SK-N-SH treated with all-trans-retinoic acid at 6 μM for 48 hours (cell line): ENCODE measurements at regions not wholly inside any gene's neighbourhood (a gene's known extent, or its start where the extent isn't known, plus 50 kb on each side); places are given as distances from the start of the nearest gene placed in this dataset.

Experiments
- ATAC-seq: fragments of 200-7000 bp; cut with Tn5 transposase; 3 replicates; pipeline ENCODE4 v1.9.1; 2020; ENCODE audit warnings: mild to moderate bottlenecking, moderate library complexity
- ARNTL ChIP-seq: fragments of 450-650 bp; formaldehyde crosslinking; IDR thresholded peaks from 2 replicates; pipeline ENCODE4 v1.5.0; 2020; ENCODE audit warnings: low read depth, mild to moderate bottlenecking, moderate library complexity, borderline replicate concordance
- BACH2 ChIP-seq: fragments of 250-450 bp; sonication (Bioruptor Pico); IDR thresholded peaks from 2 replicates; pipeline ENCODE4 v1.9.0; 2021; ENCODE audit warnings: mild to moderate bottlenecking, borderline replicate concordance
- CSDC2 ChIP-seq: fragments of 250-450 bp; sonication (Bioruptor Pico); IDR thresholded peaks from 2 replicates; pipeline ENCODE4 v1.5.0; 2020; ENCODE audit warnings: mild to moderate bottlenecking, moderate library complexity
- CSRNP3 ChIP-seq: fragments of 250-450 bp; sonication (Bioruptor Pico); IDR thresholded peaks from 2 replicates; pipeline ENCODE4 v1.5.1; 2021; ENCODE audit warnings: mild to moderate bottlenecking, moderate library complexity
- ESRRG ChIP-seq: fragments of 250-450 bp; sonication (Bioruptor Pico); IDR thresholded peaks from 2 replicates; pipeline ENCODE4 v1.6.1; 2021; ENCODE audit warnings: mild to moderate bottlenecking
- GLIS3 ChIP-seq: fragments of 250-450 bp; sonication (Bioruptor Pico); IDR thresholded peaks from 2 replicates; pipeline ENCODE4 v1.5.0; 2020; ENCODE audit warnings: mild to moderate bottlenecking, moderate library complexity
- ISL1 ChIP-seq: fragments of 250-450 bp; sonication (Bioruptor Pico); IDR thresholded peaks from 2 replicates; pipeline ENCODE4 v2.1.2; 2022; ENCODE audit warnings: mild to moderate bottlenecking, moderate library complexity
- OSR1 ChIP-seq: fragments of 250-450 bp; sonication (Bioruptor Pico); IDR thresholded peaks from 2 replicates; pipeline ENCODE4 v1.8.0; 2022; ENCODE audit warnings: moderate library complexity, mild to moderate bottlenecking, inconsistent platforms
- POU6F1 ChIP-seq: fragments of 250-450 bp; sonication (Bioruptor Pico); IDR thresholded peaks from 2 replicates; pipeline ENCODE4 v1.8.0; 2021; ENCODE audit warnings: low read depth, mild to moderate bottlenecking, moderate library complexity, borderline replicate concordance
- PPARA ChIP-seq: fragments of 250-450 bp; sonication (Bioruptor Pico); IDR thresholded peaks from 2 replicates; pipeline ENCODE4 v1.5.0; 2020; ENCODE audit warnings: mild to moderate bottlenecking, borderline replicate concordance
- RARB ChIP-seq: fragments of 250-450 bp; sonication (Bioruptor Pico); IDR thresholded peaks from 2 replicates; pipeline ENCODE4 v1.8.0; 2021; ENCODE audit warnings: mild to moderate bottlenecking, moderate library complexity
- SNAI2 ChIP-seq: fragments of 250-450 bp; sonication (Bioruptor Pico); IDR thresholded peaks from 2 replicates; pipeline ENCODE4 v1.5.0; 2020; ENCODE audit warnings: mild to moderate bottlenecking, moderate library complexity
- TCF4 ChIP-seq: fragments of 250-450 bp; sonication (Bioruptor Pico); IDR thresholded peaks from 2 replicates; pipeline ENCODE4 v1.8.0; 2021; ENCODE audit warnings: mild to moderate bottlenecking, moderate library complexity, borderline replicate concordance
- TOX ChIP-seq: fragments of 250-450 bp; sonication (Bioruptor Pico); IDR thresholded peaks from 2 replicates; pipeline ENCODE4 v1.8.0; 2021; ENCODE audit warnings: mild to moderate bottlenecking, moderate library complexity, borderline replicate concordance
- TSHZ2 ChIP-seq: fragments of 250-450 bp; sonication (Bioruptor Pico); IDR thresholded peaks from 2 replicates; pipeline ENCODE4 v1.5.0; 2020; ENCODE audit warnings: mild to moderate bottlenecking, moderate library complexity
- ZC3H10 ChIP-seq: fragments of 250-450 bp; sonication (Bioruptor Pico); IDR thresholded peaks from 2 replicates; pipeline ENCODE4 v1.5.1; 2021; ENCODE audit warnings: mild to moderate bottlenecking, moderate library complexity
- ZFP3 ChIP-seq: fragments of 250-450 bp; sonication (Bioruptor Pico); IDR thresholded peaks from 2 replicates; pipeline ENCODE4 v1.5.0; 2020; ENCODE audit warnings: mild to moderate bottlenecking, moderate library complexity
- ZFP30 ChIP-seq: fragments of 450-650 bp; formaldehyde crosslinking; IDR thresholded peaks from 2 replicates; pipeline ENCODE4 v1.5.0; 2022; ENCODE audit warnings: mild to moderate bottlenecking, moderate library complexity
- ZNF70 ChIP-seq: fragments of 450-650 bp; formaldehyde crosslinking; IDR thresholded peaks from 2 replicates; pipeline ENCODE4 v1.5.0; 2020; ENCODE audit warnings: mild to moderate bottlenecking, moderate library complexity
- ZNF8 ChIP-seq: fragments of 450-650 bp; formaldehyde crosslinking; IDR thresholded peaks from 2 replicates; pipeline ENCODE4 v1.5.0; 2020; ENCODE audit warnings: mild to moderate bottlenecking, moderate library complexity
- TF ChIP-seq, protein P1 (sequence below): fragments of 250-450 bp; sonication (Bioruptor Pico); IDR thresholded peaks from 2 replicates; pipeline ENCODE4 v1.5.1; 2020; ENCODE audit warnings: low read depth, mild to moderate bottlenecking, moderate library complexity

DNA sequence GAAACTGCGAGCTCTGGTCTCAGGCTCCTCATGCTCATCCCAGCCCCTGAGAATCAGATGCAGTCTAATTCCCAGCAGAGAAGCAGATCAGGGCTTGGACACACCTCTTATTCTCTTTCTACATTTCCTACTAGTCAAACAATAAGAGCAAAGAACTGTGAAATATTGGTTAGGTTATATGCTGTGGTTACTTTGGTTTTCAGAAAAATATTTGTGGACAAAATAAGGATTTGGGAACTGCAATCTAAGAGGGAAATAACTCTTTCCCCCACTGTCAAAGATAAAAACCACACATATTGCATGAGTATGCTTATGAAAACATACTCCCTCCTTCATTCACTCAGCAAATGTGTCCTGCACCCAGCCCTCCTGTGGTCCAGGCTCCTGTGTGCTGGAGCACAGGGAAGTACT, 164.5 kb upstream of the S1PR3 start:
- 0 out of 3 replicates have a peak, but pooled peaks have one; percentile 12 for ATAC-seq
- TF ChIP-seq ZNF8 (CRISPR knock-in tag) (no peak), ARNTL (CRISPR knock-in tag) (no peak), ISL1 (no peak), ZFP30 (CRISPR knock-in tag) (no peak), ZFP3 (CRISPR knock-in tag) (no peak), TSHZ2 (CRISPR knock-in tag) (no peak), BACH2 (CRISPR knock-in tag) (no peak), CSRNP3 (CRISPR knock-in tag) (no peak), ZNF70 (CRISPR knock-in tag) (no peak), ESRRG (CRISPR knock-in tag) (no peak), SNAI2 (CRISPR knock-in tag) (no peak), TCF4 (CRISPR knock-in tag) (no peak), GLIS3 (CRISPR knock-in tag) (no peak), POU6F1 (CRISPR knock-in tag) (no peak)

- TF ChIP-seq SNAI2 (CRISPR knock-in tag): no peak
- no peak for TF ChIP-seq ARNTL (CRISPR knock-in tag)
- TF ChIP-seq ESRRG (CRISPR knock-in tag): no peak
- TF ChIP-seq PPARA (CRISPR knock-in tag): no peak
- ATAC-seq: peak; percentile 50
Measured at GRCh38 chr9:88828018-88828417, 163.2 kb upstream of the S1PR3 start.

DNA sequence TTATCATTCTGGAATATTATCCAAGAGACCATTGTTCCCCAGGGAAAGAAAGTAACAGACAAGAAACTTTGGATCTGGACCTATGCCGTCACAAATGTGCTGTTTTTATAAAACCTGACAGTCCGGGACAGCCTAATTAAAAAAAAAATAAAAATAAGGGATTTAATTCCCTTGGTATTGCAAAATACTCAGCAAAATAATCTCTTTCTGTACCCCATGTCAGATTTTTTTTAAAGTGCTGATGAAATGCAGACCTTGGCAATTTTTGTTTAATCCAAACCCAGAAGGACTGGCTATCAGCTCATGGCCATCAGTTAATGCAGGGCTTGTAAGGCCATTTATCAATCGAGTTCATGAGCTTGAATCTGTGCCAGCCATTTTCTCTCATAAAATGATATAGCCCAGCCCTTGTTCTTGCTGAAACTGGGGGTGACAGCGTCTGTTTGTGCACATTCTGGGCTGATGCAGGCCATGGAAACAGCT, 162.7 kb upstream of the S1PR3 start:
- TF ChIP-seq ZNF8 (CRISPR knock-in tag) (no peak), ESRRG (CRISPR knock-in tag) (peak; percentile 58; the same call in 1 of the 2 replicates), TOX (CRISPR knock-in tag) (peak; percentile 45; the same call in 1 of the 2 replicates), TSHZ2 (CRISPR knock-in tag) (peak; percentile 81), SNAI2 (CRISPR knock-in tag) (no peak), ISL1 (peak; percentile 90), ZC3H10 (CRISPR knock-in tag) (no peak), RARB (CRISPR knock-in tag) (no peak), TCF4 (CRISPR knock-in tag) (peak; percentile 91), CSDC2 (CRISPR knock-in tag) (no peak), CSRNP3 (CRISPR knock-in tag) (0 out of 2 replicates have a peak, but pooled peaks have one; percentile 13), GLIS3 (CRISPR knock-in tag) (0 out of 2 replicates have a peak, but pooled peaks have one; percentile 43), OSR1 (CRISPR knock-in tag) (no peak), PPARA (CRISPR knock-in tag) (no peak), BACH2 (CRISPR knock-in tag) (no peak)
- TF ChIP-seq, protein P1, sequence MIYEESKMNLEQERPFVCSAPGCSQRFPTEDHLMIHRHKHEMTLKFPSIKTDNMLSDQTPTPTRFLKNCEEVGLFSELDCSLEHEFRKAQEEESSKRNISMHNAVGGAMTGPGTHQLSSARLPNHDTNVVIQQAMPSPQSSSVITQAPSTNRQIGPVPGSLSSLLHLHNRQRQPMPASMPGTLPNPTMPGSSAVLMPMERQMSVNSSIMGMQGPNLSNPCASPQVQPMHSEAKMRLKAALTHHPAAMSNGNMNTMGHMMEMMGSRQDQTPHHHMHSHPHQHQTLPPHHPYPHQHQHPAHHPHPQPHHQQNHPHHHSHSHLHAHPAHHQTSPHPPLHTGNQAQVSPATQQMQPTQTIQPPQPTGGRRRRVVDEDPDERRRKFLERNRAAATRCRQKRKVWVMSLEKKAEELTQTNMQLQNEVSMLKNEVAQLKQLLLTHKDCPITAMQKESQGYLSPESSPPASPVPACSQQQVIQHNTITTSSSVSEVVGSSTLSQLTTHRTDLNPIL: no peak
- ATAC-seq: peak; percentile 46
